ENCODE measurements at regions not wholly inside any gene's neighbourhood (a gene's known extent, or its start where the extent isn't known, plus 50 kb on each side); places are given as distances from the start of the nearest gene placed in this dataset.

GRCh38 chr2:184041077-184041476, 557.3 kb upstream of the ZNF804A start:
- CTCF ChIA-PET, result no interaction called here

GRCh38 chr2:184041777-184042176, 556.6 kb upstream of the ZNF804A start:
- Histone ChIP-seq H3K27me3 (ENCODE audit: insufficient read depth, low read length) (no peaks in the 10 kb centered on the region), H3K4me3 (replicated peaks in 1 of 2; ENCODE audit: low read depth in 1 of 2, low read length in 2 of 2) (no peak overlapping the region), H4K20me1 (ENCODE audit: insufficient read depth) (no peaks in the 10 kb centered on the region), H3K9me3 (ENCODE audit: control insufficient read depth in 1 of 2, insufficient read depth in 1 of 2, low read depth in 1 of 2, low read length in 2 of 2) (no peaks in the 10 kb centered on the region), H3K4me1 (ENCODE audit: control insufficient read depth in 1 of 2, insufficient read depth in 2 of 2, low read length in 2 of 2) (no peaks in the 10 kb centered on the region), H3K27ac (ENCODE audit: low read depth, low read length) (no peak overlapping the region), H3K79me2 (ENCODE audit: insufficient read depth, low read length) (no peaks in the 10 kb centered on the region), H3K9me2 (ENCODE audit: insufficient read depth) (no peaks in the 10 kb centered on the region), H2AFZ (ENCODE audit: low read depth, low read length, poor library complexity, severe bottlenecking) (no peak overlapping the region), H3K36me3 (ENCODE audit: control insufficient read depth in 1 of 2, insufficient read depth in 2 of 2, low read length in 2 of 2) (no peaks in the 10 kb centered on the region), H3K9ac (ENCODE audit: low read length) (no peak overlapping the region), H3K4me2 (ENCODE audit: low read length) (no peak overlapping the region)
- RAD21 ChIA-PET (ENCODE audit: low non-redundant PET in 1 of 2, low total read pairs in 2 of 2, uncharacterized antibody in 2 of 2, unreplicated experiment in 2 of 2), result no interaction called here
- no peak for TF ChIP-seq MAX (IDR thresholded peaks at IDR 0.05)
- no peak for TF ChIP-seq ATF3 (IDR thresholded peaks at IDR 0.05)
- no peak for TF ChIP-seq ELF1 (IDR thresholded peaks at IDR 0.05; ENCODE audit: borderline replicate concordance, low read depth)
- no peak for TF ChIP-seq POLR2A (IDR thresholded peaks at IDR 0.05; ENCODE audit: borderline replicate concordance, extremely low read depth, insufficient read depth, insufficient read length)
- TF ChIP-seq REST (IDR thresholded peaks at IDR 0.05; ENCODE audit: low read depth), result no peak
- no peak for TF ChIP-seq EZH2phosphoT487 (IDR thresholded peaks at IDR 0.05; ENCODE audit: borderline replicate concordance)
- TF ChIP-seq SRF (IDR thresholded peaks at IDR 0.05; ENCODE audit: low read depth), result no peak
- TF ChIP-seq EGR1 (IDR thresholded peaks at IDR 0.05; ENCODE audit: low read depth), result no peak
- CTCF ChIA-PET, result no interaction called here
- no TSS peak for BruUV-seq (replicated peaks)
- intact Hi-C loops (cut with micrococcal nuclease), result no loop called here
- POLR2A ChIA-PET, result no interaction called here
- no peak for DNase-seq (ENCODE audit: low read depth, low spot score)
- no peak for ATAC-seq

More at GRCh38 chr2:184041077-184041476, 557.3 kb upstream of the ZNF804A start:
- Histone ChIP-seq H3K27me3 (ENCODE audit: insufficient read depth, low read length) (no peaks in the 10 kb centered on the region), H3K9ac (ENCODE audit: low read length) (no peak overlapping the region), H2AFZ (ENCODE audit: low read depth, low read length, poor library complexity, severe bottlenecking) (no peak overlapping the region), H3K27ac (ENCODE audit: low read depth, low read length) (no peak overlapping the region), H3K36me3 (ENCODE audit: control insufficient read depth in 1 of 2, insufficient read depth in 2 of 2, low read length in 2 of 2) (no peaks in the 10 kb centered on the region), H3K9me2 (ENCODE audit: insufficient read depth) (no peaks in the 10 kb centered on the region), H3K79me2 (ENCODE audit: insufficient read depth, low read length) (no peaks in the 10 kb centered on the region), H3K4me1 (ENCODE audit: control insufficient read depth in 1 of 2, insufficient read depth in 2 of 2, low read length in 2 of 2) (no peaks in the 10 kb centered on the region), H3K9me3 (ENCODE audit: control insufficient read depth in 1 of 2, insufficient read depth in 1 of 2, low read depth in 1 of 2, low read length in 2 of 2) (no peaks in the 10 kb centered on the region), H3K4me2 (ENCODE audit: low read length) (no peak overlapping the region), H4K20me1 (ENCODE audit: insufficient read depth) (no peaks in the 10 kb centered on the region), H3K4me3 (replicated peaks in 1 of 2; ENCODE audit: low read depth in 1 of 2, low read length in 2 of 2) (no peak overlapping the region)
- TF ChIP-seq ATF3 (IDR thresholded peaks at IDR 0.05) (no peak), RAD21 (IDR thresholded peaks at IDR 0.05; ENCODE audit: low read depth) (no peak), FOSL1 (IDR thresholded peaks at IDR 0.05; ENCODE audit: low read depth) (no peak)
- no TSS peak for BruUV-seq (replicated peaks)
- ChIA-PET RAD21 (ENCODE audit: low non-redundant PET in 1 of 2, low total read pairs in 2 of 2, uncharacterized antibody in 2 of 2, unreplicated experiment in 2 of 2) (no interaction called here), POLR2A (no interaction called here)
- no peak for DNase-seq (ENCODE audit: low read depth, low spot score)
- ATAC-seq, result no peak
- intact Hi-C loops (cut with micrococcal nuclease), result no loop called here
